Kidney capillary endothelial cell (primary cell): ENCODE measurements at regions not wholly inside any gene's neighbourhood (a gene's known extent, or its start where the extent isn't known, plus 50 kb on each side); places are given as distances from the start of the nearest gene placed in this dataset.
A peak's percentile ranks its signal among the peaks of the same experiment; 100 is the strongest.

Source experiments
- DNase-seq: peaks from one replicate; pipeline ENCODE4 v3.0.0-alpha.2; 2018; ENCODE audit warnings: low spot score

GRCh38 chr1:65486613-65487012 lies 66.1 kb downstream of the LEPR start:
- no peak for DNase-seq

- DNase-seq: no peak
These were observed 69.0 kb downstream of the LEPR start for GRCh38 chr1:65489481-65489880.

- no peak for DNase-seq
These were observed 70.0 kb downstream of the LEPR start for GRCh38 chr1:65490231-65491009.

GRCh38 chr1:65491472-65491871 lies 71.0 kb downstream of the LEPR start:
- DNase-seq: no peak

GRCh38 chr1:65493802-65494201 lies 73.3 kb downstream of the LEPR start:
- DNase-seq: no peak

- no peak for DNase-seq
These were observed 74.2 kb downstream of the LEPR start for GRCh38 chr1:65494671-65495070.

GRCh38 chr1:65495137-65495536 lies 74.7 kb downstream of the LEPR start:
- no peak for DNase-seq

GRCh38 chr1:65497256-65497830 lies 76.9 kb downstream of the LEPR start:
- no peak for DNase-seq

- DNase-seq: no peak
These were observed 83.0 kb downstream of the LEPR start for GRCh38 chr1:65503427-65503826.

GRCh38 chr1:65504263-65504662 lies 83.8 kb downstream of the LEPR start:
- no peak for DNase-seq

- DNase-seq: no peak
These were observed 85.3 kb downstream of the LEPR start for GRCh38 chr1:65505547-65506300.

GRCh38 chr1:65508051-65508450 lies 87.6 kb downstream of the LEPR start:
- DNase-seq: no peak

- peak; percentile 29 for DNase-seq
These were observed 89.6 kb downstream of the LEPR start for GRCh38 chr1:65509912-65510680.

- DNase-seq: no peak
These were observed 90.5 kb downstream of the LEPR start for GRCh38 chr1:65510961-65511360.

- no peak for DNase-seq
These were observed 91.9 kb downstream of the LEPR start for GRCh38 chr1:65512383-65512782.

- DNase-seq: no peak
These were observed 92.7 kb downstream of the LEPR start for GRCh38 chr1:65512967-65513780.

GRCh38 chr1:65514041-65514440 lies 93.6 kb downstream of the LEPR start:
- no peak for DNase-seq

- no peak for DNase-seq
These were observed 104.4 kb downstream of the LEPR start for GRCh38 chr1:65524931-65525265.

GRCh38 chr1:65525266-65526048 lies 105.0 kb downstream of the LEPR start:
- no peak for DNase-seq

- no peak for DNase-seq
These were observed 105.6 kb downstream of the LEPR start for GRCh38 chr1:65526049-65526556.

GRCh38 chr1:65527190-65527589 lies 106.7 kb downstream of the LEPR start:
- no peak for DNase-seq
